ENCODE measurements at regions not wholly inside any gene's neighbourhood (a gene's known extent, or its start where the extent isn't known, plus 50 kb on each side); places are given as distances from the start of the nearest gene placed in this dataset.

GRCh38 chr5:88607492-88607891, 275.5 kb downstream of the MEF2C start:
- no peaks in the 10 kb centered on the region for H3K79me2 ChIP-seq (replicated peaks; ENCODE audit: insufficient read depth)
- H3K27ac Mint-ChIP-seq = no peak overlapping the region
- peaks cover 3% of the 10 kb centered on the region for H3K27me3 Mint-ChIP-seq (ENCODE audit: insufficient read depth, low read depth, poor library complexity)
- H3K4me1 Mint-ChIP-seq = no peaks in the 10 kb centered on the region
- H3K27ac ChIP-seq (ENCODE audit: low read depth) = no peak overlapping the region
- H3K4me3 Mint-ChIP-seq = no peak overlapping the region
- no peaks in the 10 kb centered on the region for H3K4me1 ChIP-seq (ENCODE audit: insufficient read depth)
- no peaks in the 10 kb centered on the region for H3F3A ChIP-seq (replicated peaks; ENCODE audit: low read depth)
- no peak overlapping the region for H2AFZ ChIP-seq
- no peak overlapping the region for H3K4me3 ChIP-seq
- no peaks in the 10 kb centered on the region for H3K9me2 ChIP-seq (ENCODE audit: insufficient read depth)
- no peak for DNase-seq (ENCODE audit: low spot score)
- no peaks in the 10 kb centered on the region for H3K36me3 Mint-ChIP-seq (ENCODE audit: low read depth)
- H3K27me3 ChIP-seq (ENCODE audit: insufficient read depth) = no peaks in the 10 kb centered on the region
- no peaks in the 10 kb centered on the region for H3K9me3 Mint-ChIP-seq
- TF ChIP-seq EZH2 (IDR thresholded peaks at IDR 0.05; ENCODE audit: low read depth, unreplicated experiment) (no peak), ZNF462 (CRISPR knock-in tag; IDR thresholded peaks at IDR 0.05) (no peak), EZH2phosphoT487 (IDR thresholded peaks at IDR 0.05; ENCODE audit: unreplicated experiment) (no peak), STAT1 (IDR thresholded peaks at IDR 0.05; ENCODE audit: unreplicated experiment) (no peak), ZNF331 (CRISPR knock-in tag; IDR thresholded peaks at IDR 0.05; ENCODE audit: low read depth) (no peak), POLR2AphosphoS5 (IDR thresholded peaks at IDR 0.05; ENCODE audit: low read depth) (no peak), ZNF114 (CRISPR knock-in tag; IDR thresholded peaks at IDR 0.05) (no peak)
- H4K20me1 ChIP-seq (replicated peaks; ENCODE audit: insufficient read depth) = no peaks in the 10 kb centered on the region
- H3K4me2 ChIP-seq = no peak overlapping the region
- no peaks in the 10 kb centered on the region for H3K36me3 ChIP-seq (ENCODE audit: insufficient read depth)
- no peak for ATAC-seq

GRCh38 chr5:88606626-88607025, 276.4 kb downstream of the MEF2C start:
- H3K4me1 ChIP-seq (ENCODE audit: insufficient read depth) = no peaks in the 10 kb centered on the region
- H3K79me2 ChIP-seq (replicated peaks; ENCODE audit: insufficient read depth) = no peaks in the 10 kb centered on the region
- Mint-ChIP-seq H3K9me3 (no peaks in the 10 kb centered on the region), H3K4me1 (no peaks in the 10 kb centered on the region), H3K27me3 (ENCODE audit: insufficient read depth, low read depth, poor library complexity) (peaks cover 3% of the 10 kb centered on the region), H3K4me3 (no peak overlapping the region), H3K36me3 (ENCODE audit: low read depth) (peaks cover 2% of the 10 kb centered on the region; the same call in 1 of the 3 replicates), H3K27ac (no peak overlapping the region)
- no peaks in the 10 kb centered on the region for H3K9me2 ChIP-seq (ENCODE audit: insufficient read depth)
- H4K20me1 ChIP-seq (replicated peaks; ENCODE audit: insufficient read depth) = no peaks in the 10 kb centered on the region
- no peaks in the 10 kb centered on the region for H3F3A ChIP-seq (replicated peaks; ENCODE audit: low read depth)
- no peaks in the 10 kb centered on the region for H3K27me3 ChIP-seq (ENCODE audit: insufficient read depth)
- no peak overlapping the region for H3K27ac ChIP-seq (ENCODE audit: low read depth)
- no peak overlapping the region for H2AFZ ChIP-seq
- no peak overlapping the region for H3K4me2 ChIP-seq
- no peaks in the 10 kb centered on the region for H3K36me3 ChIP-seq (ENCODE audit: insufficient read depth)
- ATAC-seq (no peak), DNase-seq (ENCODE audit: low spot score) (no peak)
- H3K4me3 ChIP-seq = no peak overlapping the region
- TF ChIP-seq STAT1 (IDR thresholded peaks at IDR 0.05; ENCODE audit: unreplicated experiment) (no peak), ZNF462 (CRISPR knock-in tag; IDR thresholded peaks at IDR 0.05) (no peak)

Measured in GM23338 (cell line).